GM12872 (cell line): ENCODE measurements at regions not wholly inside any gene's neighbourhood (a gene's known extent, or its start where the extent isn't known, plus 50 kb on each side); places are given as distances from the start of the nearest gene placed in this dataset.

ENCODE experiments used
- CTCF ChIP-seq: IDR thresholded peaks from 3 replicates; pipeline ENCODE4 v1.5.1; 2011; ENCODE audit warnings: low read depth, mild to moderate bottlenecking, low read length, moderate library complexity; ENCODE audit not compliant: insufficient read depth

GRCh38 chr1:94345148-94345721 lies 73.0 kb upstream of the ABCD3 start:
- no peak for TF ChIP-seq CTCF

- TF ChIP-seq CTCF: no peak
These were observed 75.8 kb upstream of the ABCD3 start for GRCh38 chr1:94342416-94342815.

- TF ChIP-seq CTCF: no peak
These were observed 78.8 kb upstream of the ABCD3 start for GRCh38 chr1:94339206-94339927.

- no peak for TF ChIP-seq CTCF
These were observed 81.2 kb upstream of the ABCD3 start for GRCh38 chr1:94336991-94337390.

- TF ChIP-seq CTCF: peak; percentile 40
These were observed 82.2 kb upstream of the ABCD3 start for GRCh38 chr1:94335950-94336349.

GRCh38 chr1:94335447-94335846 lies 82.7 kb upstream of the ABCD3 start:
- TF ChIP-seq CTCF: no peak

GRCh38 chr1:94334764-94335163 lies 83.4 kb upstream of the ABCD3 start:
- TF ChIP-seq CTCF: no peak
